HG03571 (cell line): ENCODE measurements at regions not wholly inside any gene's neighbourhood (a gene's known extent, or its start where the extent isn't known, plus 50 kb on each side); places are given as distances from the start of the nearest gene placed in this dataset.

Experiments used
- ATAC-seq: cut with Tn5 transposase; IDR thresholded peaks from one replicate; pipeline ENCODE4 v1.9.1; 2021; ENCODE audit not compliant: unreplicated experiment

DNA sequence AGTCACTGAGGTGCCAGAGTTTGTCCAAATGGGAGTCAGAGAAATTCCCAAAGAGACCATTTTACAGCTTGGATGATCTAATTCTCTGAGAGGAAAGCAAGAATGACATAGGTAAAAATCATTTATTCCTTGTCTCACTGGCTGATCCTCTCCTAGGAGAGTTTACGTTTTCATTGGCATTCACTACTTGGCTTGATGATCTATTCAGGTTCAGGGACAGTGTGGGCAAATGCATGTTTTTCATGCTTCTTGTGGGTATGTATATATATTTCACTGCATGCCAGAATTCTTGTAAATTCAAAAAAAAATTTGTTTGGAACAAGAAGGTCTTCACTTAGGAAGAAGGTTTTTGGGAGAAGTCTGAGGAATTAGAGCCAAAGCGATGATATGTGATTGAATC lies 403.4 kb upstream of the JAG1 start:
- ATAC-seq, result no peak

GRCh38 chr20:11080010-11080409 lies 406.2 kb upstream of the JAG1 start:
- ATAC-seq, result no peak

DNA sequence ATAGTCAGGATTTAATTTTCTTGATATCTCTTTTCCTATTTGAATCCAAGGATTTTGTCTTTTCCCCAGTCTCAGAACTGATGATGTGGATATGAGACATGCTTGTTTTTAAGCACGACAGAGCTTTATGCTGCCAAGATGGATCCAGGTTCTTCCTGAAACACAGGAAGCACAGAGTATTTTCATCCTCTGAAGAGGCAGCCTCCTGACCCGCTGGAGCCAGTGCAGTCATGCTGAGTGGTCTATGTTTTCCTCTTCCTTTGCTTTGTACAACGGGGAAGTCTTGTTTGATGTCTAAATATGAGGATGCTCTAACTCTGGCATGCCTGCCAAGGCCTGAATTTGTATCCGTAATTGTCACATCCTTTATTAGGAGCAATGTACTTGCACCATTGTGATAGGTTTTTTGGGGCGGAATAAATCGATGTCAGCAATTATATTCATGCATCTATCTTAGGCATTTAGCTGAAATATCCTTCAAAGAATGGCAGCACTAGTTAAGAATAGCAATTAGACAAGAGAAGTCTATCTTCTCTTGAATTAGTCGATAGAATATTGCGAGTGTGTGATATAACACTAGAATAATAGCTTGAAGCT lies 407.1 kb upstream of the JAG1 start:
- ATAC-seq, result no peak

GRCh38 chr20:11083841-11084240 lies 410.0 kb upstream of the JAG1 start:
- no peak for ATAC-seq

- no peak for ATAC-seq
Observed at GRCh38 chr20:11084508-11084907, 410.7 kb upstream of the JAG1 start.

DNA sequence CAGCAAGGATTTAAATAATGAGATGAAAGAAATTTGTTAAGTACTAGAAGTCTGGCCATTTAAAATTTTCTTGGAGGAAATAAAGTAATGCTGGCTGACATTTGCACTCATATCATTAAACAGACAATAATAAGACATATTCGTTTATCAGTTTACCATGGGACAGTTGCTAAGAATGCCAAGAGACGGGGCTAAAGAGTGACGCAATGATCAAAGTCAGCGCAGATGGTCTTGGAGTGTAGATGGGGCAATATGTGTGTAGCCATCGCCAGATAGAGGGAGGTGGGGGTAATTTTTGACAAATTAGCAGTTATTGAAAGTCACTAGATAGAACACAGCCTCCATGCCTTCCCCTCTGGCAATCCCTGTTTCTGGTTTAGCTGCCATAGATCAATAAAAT lies 413.2 kb upstream of the JAG1 start:
- no peak for ATAC-seq

DNA sequence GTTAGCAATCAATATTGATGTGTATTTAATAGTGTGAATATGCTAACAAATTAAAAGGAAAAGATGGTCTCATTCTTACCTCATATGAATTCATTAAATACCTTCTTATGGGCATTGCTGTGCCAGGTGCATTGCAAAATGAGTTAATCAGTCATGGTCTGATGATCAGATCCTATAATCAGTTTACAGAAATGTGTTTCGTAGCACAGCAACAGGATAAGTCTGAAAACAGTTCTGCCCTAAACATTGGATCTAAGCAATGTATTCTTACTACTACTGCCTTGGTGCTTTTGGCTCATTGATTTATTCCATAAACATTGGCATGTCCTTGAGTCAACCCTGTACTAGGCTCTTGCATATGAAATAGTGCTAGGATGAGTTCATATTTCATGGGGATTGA lies 417.0 kb upstream of the JAG1 start:
- ATAC-seq, result no peak

GRCh38 chr20:11091511-11091910 lies 417.7 kb upstream of the JAG1 start:
- no peak for ATAC-seq

GRCh38 chr20:11092151-11092550 lies 418.4 kb upstream of the JAG1 start:
- ATAC-seq, result no peak

DNA sequence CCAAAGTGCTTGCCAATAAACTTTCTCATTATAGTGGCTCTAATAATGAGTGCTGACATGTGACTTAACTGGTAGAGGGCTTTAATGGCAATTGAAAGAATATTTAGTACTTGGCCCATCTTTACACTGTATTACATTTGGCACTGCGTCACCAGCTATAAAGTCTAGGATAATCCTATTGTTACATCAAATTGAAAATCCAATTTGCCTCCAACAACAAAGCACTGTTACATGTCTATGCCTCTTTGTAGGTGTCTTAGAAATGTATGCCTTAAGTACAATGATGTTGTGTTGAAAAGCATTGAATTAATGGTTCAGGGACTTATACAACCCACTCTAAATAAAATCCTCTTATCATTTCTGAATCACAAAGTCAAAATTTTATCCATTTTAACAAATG lies 420.4 kb upstream of the JAG1 start:
- ATAC-seq, result no peak

DNA sequence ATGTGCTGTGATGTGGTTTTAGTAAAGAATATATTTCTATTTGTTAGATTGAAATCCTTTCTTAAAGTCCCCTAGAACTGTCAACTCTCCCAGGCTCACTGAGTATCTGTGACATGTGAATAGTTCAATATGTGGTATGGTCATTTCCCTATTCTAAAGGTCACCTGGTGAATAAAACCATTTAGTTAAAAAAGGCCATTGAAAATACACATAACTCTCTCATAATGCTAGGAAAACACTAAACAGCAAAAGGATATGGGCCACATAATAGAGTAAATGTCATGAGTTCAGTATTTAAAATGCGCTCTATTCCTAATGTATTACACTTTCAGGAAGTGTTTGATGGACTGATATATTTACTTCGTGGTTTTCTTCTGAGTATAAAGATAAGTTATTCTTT lies 420.9 kb upstream of the JAG1 start:
- no peak for ATAC-seq

- no peak for ATAC-seq
Observed at GRCh38 chr20:11098888-11099287, 425.1 kb upstream of the JAG1 start.

DNA sequence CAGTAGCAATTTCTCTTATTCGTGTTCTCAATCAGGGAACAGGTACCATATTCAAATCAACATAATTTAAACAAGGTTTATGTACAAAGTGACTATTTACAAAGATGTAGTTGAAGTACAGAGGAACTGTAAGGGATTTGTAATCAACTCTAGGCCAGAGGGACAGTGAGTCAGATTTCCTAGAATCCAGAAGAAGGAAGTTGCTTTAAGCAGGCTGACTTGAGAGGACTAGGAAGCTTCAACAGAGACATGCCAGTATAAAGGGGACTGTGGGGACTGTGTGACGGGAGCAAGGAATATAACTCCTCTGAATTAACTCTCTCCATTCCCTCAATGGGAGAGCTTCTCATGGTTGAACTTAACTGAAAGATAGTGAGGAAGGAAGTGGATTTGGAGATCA lies 427.4 kb upstream of the JAG1 start:
- ATAC-seq, result no peak

GRCh38 chr20:11101696-11102095 lies 427.9 kb upstream of the JAG1 start:
- ATAC-seq, result no peak

DNA sequence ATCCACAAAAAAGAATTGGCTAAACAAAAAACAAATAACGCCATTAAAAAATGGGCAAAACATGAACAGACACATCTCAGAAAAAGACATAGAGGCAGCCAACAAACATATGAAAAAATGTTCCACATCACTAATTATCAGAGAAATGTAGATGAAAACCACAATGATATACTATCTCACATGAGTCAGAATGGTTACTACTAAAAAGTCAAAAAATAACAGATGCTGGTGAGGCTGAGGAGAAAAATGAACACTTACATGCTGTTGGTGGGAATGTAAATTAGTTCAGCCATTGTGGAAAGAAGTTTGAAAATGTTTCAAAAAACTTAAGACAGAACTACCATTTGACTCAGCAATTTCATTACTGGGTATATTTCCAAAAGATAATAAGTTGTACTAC lies 430.1 kb upstream of the JAG1 start:
- no peak for ATAC-seq

DNA sequence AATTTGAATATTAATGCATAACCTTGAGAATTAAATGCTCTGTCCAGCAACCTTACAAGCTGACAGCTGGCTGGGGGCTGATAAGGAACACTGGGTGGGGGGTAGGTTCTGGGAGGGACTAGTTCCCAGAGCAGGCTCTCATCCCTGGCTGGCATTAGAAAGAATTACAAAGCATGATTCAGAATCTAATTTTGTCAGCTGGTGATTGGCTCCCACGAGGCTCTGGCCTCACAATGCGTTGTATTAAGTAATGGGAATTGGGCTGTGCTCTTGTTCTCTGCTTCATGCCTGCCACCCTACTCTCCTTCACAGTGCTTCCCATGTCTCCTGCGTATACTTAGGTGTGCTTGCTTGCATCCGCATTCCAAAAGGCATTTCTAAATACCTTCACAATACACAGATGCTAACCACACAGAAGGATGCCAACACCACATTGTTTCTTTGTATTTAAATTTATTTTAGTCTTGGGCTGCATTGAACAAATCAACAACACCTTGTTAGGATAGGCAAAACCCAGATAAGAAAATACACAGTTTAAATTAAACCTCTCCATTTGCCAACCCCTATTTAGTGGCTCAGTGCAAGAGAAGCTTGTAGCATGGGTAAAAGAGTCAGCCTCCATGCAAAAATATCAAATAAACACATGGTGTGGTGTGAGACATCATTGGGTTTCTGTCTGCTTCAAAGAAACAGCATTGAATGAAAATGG lies 434.5 kb upstream of the JAG1 start:
- ATAC-seq, result no peak

DNA sequence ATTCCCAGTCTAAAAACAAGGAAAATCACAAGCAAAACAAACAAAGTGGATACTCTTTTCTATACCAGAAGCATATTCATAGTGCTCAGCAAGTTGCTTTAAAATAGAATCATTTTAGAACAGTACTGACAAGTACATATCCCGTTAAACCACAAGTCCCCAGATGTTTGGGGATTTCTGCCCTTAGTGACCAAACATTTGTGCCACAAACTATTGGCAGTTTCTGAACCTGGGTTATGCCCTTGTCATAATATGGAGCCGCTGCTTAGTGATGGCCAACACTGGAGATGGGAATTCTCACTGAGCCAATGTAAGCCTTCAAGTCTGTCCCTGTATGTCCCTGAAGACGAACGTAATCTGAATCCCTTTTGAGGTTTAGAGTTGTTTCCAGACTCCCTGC lies 436.7 kb upstream of the JAG1 start:
- ATAC-seq, result no peak

GRCh38 chr20:11111191-11111590 lies 437.4 kb upstream of the JAG1 start:
- no peak for ATAC-seq

GRCh38 chr20:11112832-11113231 lies 439.0 kb upstream of the JAG1 start:
- no peak for ATAC-seq

DNA sequence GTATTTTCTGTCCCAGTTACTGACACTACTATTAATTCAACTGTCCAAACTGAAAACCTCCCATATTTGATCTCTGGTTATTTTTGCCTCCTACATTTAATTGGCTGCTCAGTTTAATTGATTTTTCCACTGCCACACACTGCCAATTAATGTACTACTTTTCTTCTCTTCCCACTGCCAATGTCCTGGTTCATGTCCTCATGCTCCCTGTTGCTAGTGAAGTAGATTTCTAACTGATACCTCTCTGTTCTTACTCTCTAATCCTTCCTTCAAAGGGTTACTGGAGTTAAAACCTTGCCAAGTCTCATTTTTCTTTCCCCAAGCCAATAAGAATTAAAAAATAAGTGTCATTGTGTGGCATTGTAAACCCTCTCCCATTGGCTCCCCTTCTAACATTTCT lies 440.6 kb upstream of the JAG1 start:
- ATAC-seq, result no peak

DNA sequence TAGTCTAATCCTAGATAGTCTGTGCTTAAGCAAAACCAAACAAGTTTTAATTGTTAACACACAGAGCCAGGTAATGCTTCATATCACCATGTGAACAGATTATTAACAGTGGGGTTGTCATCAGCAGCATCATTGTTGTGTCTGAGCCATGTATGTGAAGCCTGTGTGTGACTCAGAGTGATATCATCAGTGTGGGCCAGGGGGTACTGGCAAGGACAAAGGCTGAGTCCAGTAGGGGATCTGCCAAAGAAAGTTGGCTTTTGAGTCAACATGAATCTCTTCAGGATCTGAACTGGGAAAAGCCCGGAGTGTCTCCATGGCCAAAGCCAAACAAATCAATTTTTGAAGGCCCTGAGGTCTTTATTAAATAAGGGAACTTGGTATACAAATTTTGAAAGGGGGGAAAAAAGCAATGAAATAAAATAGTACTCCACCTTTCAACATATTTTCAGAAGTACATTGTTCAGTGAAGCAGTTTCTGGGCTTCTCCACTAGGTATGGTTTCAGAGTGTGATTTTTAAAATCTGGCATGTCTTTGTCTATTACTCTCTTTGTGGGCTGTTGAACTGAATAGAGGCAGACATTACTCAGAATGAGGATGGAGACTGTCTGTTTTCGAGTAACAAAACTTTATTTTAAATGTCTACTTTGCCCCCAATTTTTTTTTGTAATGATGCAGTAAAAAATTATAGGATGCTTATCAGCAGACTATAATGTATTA lies 444.2 kb upstream of the JAG1 start:
- no peak for ATAC-seq

DNA sequence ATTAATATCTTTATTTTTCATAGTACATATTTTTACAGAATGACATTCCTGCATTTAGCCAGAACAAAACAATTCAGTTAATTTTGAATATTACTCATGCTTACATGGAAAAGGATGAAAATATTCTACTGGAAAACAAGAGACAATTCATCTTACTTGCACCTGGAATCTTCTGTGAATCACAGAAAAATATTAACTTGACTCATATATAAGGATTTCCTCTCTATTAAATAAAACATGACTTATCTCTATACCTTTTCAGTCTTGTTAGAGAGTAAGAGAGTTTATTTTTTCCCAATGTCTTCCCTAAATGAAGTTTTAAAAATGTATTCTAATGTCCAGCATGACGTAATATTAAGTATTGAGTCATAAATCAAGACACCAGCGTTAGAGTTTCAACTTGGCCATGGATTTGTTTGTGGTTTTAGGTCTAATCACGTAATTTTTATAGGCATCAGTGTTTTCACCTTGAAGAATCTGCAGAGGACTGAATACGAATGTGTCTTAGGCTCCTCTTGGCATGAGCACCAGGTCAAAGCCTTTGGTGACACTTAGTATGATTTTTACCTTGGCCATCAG lies 445.1 kb upstream of the JAG1 start:
- ATAC-seq, result no peak
